DND-41 (cell line): ENCODE measurements at regions not wholly inside any gene's neighbourhood (a gene's known extent, or its start where the extent isn't known, plus 50 kb on each side); places are given as distances from the start of the nearest gene placed in this dataset.

Source experiments
- EZH2 ChIP-seq: IDR thresholded peaks from 3 replicates; pipeline ENCODE4 v1.6.1; 2012; ENCODE audit warnings: borderline replicate concordance, low read depth, mild to moderate bottlenecking, moderate library complexity, low read length, inconsistent platforms; ENCODE audit not compliant: severe bottlenecking
- TF ChIP-seq, protein P1 (sequence below): IDR thresholded peaks from 2 replicates; pipeline ENCODE4 v1.5.1; 2012; ENCODE audit warnings: borderline replicate concordance, low read length, moderate library complexity, mild to moderate bottlenecking; ENCODE audit not compliant: poor library complexity, severe bottlenecking; ENCODE audit errors: extremely low read depth

DNA sequence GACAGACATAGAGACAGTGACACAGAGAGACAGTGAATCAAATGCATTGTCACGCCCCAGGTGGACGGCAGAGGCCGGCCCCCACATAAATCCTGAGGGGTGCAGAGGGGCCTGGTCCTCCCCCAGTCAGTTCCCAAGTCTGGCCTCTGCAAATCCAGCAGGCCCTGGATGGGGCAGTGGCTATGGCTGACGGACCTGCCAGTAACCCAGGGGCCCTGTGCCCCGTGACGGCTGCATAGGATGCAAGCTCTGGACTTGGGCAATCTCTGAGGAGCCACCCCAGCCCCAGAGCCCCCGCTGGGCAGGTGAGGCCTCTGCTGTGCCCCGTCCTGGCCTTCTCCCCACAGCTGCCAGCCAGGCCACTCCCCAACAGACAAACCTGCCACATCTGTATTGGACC is 204.5 kb downstream of the BRD1 start:
- TF ChIP-seq, protein P1, sequence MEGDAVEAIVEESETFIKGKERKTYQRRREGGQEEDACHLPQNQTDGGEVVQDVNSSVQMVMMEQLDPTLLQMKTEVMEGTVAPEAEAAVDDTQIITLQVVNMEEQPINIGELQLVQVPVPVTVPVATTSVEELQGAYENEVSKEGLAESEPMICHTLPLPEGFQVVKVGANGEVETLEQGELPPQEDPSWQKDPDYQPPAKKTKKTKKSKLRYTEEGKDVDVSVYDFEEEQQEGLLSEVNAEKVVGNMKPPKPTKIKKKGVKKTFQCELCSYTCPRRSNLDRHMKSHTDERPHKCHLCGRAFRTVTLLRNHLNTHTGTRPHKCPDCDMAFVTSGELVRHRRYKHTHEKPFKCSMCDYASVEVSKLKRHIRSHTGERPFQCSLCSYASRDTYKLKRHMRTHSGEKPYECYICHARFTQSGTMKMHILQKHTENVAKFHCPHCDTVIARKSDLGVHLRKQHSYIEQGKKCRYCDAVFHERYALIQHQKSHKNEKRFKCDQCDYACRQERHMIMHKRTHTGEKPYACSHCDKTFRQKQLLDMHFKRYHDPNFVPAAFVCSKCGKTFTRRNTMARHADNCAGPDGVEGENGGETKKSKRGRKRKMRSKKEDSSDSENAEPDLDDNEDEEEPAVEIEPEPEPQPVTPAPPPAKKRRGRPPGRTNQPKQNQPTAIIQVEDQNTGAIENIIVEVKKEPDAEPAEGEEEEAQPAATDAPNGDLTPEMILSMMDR, result no peak
- no peak for TF ChIP-seq EZH2
